Activated CD4-positive, alpha-beta T cell treated with anti-CD3 and anti-CD28 coated beads, Interleukin-2, amount 50 U/mL, for 48 hours (primary cell): ENCODE measurements at regions not wholly inside any gene's neighbourhood (a gene's known extent, or its start where the extent isn't known, plus 50 kb on each side); places are given as distances from the start of the nearest gene placed in this dataset.

Experiments
- DNase-seq, 2 experiments: peaks; one replicate each; pipeline ENCODE4 v3.0.0-alpha.2; 2020

DNA sequence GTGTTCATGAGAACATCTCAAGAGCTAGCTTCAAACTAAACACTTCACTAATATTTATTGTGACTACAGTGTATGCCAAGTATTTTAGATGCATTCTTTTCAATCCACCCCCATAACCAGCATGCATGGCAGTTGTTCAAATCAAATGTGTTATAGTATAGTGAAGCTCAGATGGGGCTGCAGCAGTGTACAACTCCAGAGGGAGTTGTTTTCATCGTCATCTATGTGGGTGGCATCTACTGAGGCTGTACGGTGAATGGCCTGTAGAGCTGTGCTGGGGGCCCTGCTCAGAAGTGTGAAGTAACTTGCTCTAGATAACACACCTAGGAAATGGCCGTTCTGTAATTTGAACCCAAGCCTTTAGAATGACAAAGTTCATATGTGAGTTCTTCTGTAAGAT, 71.8 kb upstream of the LRATD1 start:
- no peak for DNase-seq

DNA sequence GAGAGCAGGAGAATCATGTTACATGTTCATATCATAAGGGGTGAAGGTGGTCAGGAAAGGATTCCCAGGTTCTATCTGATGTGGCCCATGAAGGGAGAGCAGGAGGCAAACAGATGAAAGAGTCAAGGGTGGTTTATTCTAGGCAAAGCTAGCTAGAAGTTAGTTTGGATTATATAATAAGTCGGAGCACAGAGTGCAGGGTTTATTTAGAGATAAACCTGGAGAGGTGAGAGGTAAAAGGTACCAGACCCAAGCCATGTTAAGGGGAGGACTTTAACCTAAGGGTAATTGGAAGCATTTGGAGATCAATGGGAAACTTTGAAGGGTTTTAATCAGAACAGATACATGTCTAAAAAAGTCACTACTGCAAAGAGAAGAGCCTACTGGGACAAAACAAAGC, 69.2 kb upstream of the LRATD1 start:
- no peak for DNase-seq

DNA sequence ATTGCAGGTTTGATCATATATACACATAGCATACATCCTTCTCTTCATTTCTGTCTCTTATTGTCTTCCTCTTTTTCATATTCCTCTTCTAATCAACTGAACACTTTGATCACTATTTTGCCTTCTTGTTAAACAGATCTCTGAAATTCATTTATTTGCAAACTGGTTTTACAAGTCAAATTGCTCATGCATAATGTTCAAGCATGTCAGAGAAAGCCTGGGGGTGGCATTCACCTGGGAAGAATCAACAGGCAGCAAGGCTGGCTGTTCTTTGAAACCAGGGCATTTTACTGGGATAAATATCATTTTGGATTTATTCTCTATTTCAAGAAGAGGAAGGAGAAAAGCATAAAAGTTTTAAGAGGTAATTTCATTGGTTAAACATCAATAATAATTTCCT, 66.9 kb upstream of the LRATD1 start:
- no peak for DNase-seq

DNA sequence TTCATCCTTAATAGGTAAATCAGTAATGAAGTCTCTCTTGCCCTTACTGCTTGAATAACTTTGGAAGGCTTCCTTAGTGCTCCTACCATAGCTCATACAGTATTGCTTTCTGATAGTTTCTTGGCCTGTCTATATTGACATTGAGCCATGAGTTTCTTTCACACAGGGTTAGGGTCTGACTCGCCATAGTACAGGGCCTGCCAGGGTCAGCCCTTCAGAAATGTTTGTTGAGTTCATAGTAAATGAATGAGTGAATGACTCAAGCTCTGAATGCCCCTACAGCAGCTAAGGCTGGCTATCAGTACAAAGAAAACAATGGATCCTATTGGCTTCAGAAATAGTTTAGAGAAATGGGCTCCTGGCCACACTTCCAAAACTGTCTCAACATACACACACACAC, 65.0 kb upstream of the LRATD1 start:
- DNase-seq, result no peak

DNA sequence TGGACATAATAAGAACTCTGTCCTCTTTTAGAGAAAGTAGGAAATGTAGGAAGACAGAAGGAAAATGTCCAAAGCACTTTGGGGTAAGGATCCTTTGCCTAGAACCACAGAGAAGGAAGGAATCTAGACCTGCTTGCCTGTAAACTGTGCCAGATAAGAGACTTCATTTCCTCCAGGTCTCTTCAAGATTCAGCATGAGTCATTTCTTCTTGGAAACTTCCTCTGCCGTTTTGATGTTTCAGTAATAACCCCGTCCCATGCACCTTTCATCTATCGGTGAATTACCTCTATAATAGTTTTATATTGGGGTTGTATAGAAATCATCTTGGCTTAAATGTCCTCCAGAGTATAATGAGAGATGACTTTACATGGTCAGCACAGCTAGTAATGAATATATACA, 63.2 kb upstream of the LRATD1 start:
- DNase-seq, result no peak

DNA sequence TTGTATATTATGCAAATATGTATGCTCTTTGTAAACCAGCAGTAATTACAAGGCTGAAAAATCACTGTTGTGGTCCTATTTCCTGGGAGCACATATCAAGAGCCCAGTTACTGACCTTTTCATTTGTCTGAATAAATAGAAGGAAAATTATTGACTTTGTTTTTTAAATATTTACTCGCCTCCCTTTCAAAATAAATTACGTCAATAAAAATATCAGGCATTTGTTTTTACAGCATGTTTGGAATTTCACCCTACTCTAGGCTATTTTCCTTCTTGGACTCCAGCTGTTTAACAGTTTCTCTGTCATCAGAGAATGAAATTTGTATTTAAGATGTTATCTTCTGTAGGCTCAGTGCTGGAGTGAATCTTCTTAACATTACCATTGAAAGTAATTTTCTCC, 59.9 kb upstream of the LRATD1 start:
- DNase-seq, result no peak

DNA sequence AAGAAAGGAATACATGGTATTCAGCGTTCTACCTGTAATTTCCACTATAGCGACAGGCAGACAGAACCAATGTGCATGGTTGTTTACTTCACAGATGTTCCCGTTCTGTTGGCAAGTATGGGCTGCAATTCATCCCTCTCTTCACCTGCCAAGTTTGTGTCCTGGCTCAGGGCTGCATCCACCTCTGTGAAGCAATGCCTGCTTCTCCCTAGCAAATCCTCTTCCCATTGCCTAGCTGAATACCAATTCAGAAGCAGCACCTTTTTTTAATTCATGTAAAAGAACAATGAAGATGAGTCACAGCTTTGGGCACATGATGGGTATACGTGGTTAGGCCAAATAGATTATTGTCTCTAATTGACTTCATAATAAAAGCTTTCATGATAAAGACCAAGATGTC, 54.7 kb upstream of the LRATD1 start:
- DNase-seq, result no peak
